ENCODE measurements at regions not wholly inside any gene's neighbourhood (a gene's known extent, or its start where the extent isn't known, plus 50 kb on each side); places are given as distances from the start of the nearest gene placed in this dataset.

GRCh38 chr2:16296038-16296290 is 355.6 kb downstream of the MYCN start:
- H3K4me2 ChIP-seq (ENCODE audit: low read length), result no peak overlapping the region

GRCh38 chr2:16294791-16295190 is 354.4 kb downstream of the MYCN start:
- H3F3A ChIP-seq (ENCODE audit: insufficient read depth, low read length, poor library complexity, severe bottlenecking), result no peaks in the 10 kb centered on the region
- no peaks in the 10 kb centered on the region for H4K20me1 ChIP-seq (ENCODE audit: insufficient read depth)
- no peak overlapping the region for H3K9ac ChIP-seq (ENCODE audit: low read length)
- no peak overlapping the region for H2AFZ ChIP-seq (ENCODE audit: low read depth, low read length)
- H3K27ac ChIP-seq (ENCODE audit: low read length), result no peak overlapping the region
- H3K4me3 ChIP-seq (ENCODE audit: low read length), result no peak overlapping the region
- no peak overlapping the region for H3K4me2 ChIP-seq (ENCODE audit: low read length)
- no peaks in the 10 kb centered on the region for H3K79me2 ChIP-seq (replicated peaks; ENCODE audit: insufficient read depth, low read length)
- no peaks in the 10 kb centered on the region for H3K27me3 ChIP-seq (ENCODE audit: insufficient read depth, low read depth, low read length)
- H3K9me2 ChIP-seq (ENCODE audit: insufficient read depth, low read length), result no peaks in the 10 kb centered on the region
- peaks cover 7% of the 10 kb centered on the region for H3K9me3 ChIP-seq (ENCODE audit: low read length)
- no peaks in the 10 kb centered on the region for H3K36me3 ChIP-seq (ENCODE audit: insufficient read depth, low read length)
- TF ChIP-seq REST (IDR thresholded peaks at IDR 0.05; ENCODE audit: borderline replicate concordance), result no peak
- no peak for TF ChIP-seq POLR2AphosphoS5 (IDR thresholded peaks at IDR 0.05)
- no peak for TF ChIP-seq EZH2 (IDR thresholded peaks at IDR 0.05; ENCODE audit: borderline replicate concordance, insufficient read depth, low read length, poor library complexity, severe bottlenecking)
- TF ChIP-seq RAD21 (conservative IDR thresholded peaks at IDR 0.05), result no peak
- TF ChIP-seq MXI1 (conservative IDR thresholded peaks at IDR 0.05; ENCODE audit: poor library complexity, severe bottlenecking), result no peak
- no peak for TF ChIP-seq SMC3 (conservative IDR thresholded peaks at IDR 0.05; ENCODE audit: poor library complexity)
- no peak for TF ChIP-seq EP300 (conservative IDR thresholded peaks at IDR 0.05; ENCODE audit: poor library complexity, severe bottlenecking)

More at GRCh38 chr2:16296038-16296290, 355.6 kb downstream of the MYCN start:
- no peaks in the 10 kb centered on the region for H3K36me3 ChIP-seq (ENCODE audit: insufficient read depth, low read length)
- no peaks in the 10 kb centered on the region for H3K27me3 ChIP-seq (ENCODE audit: insufficient read depth, low read depth, low read length)
- TF ChIP-seq POLR2AphosphoS5 (IDR thresholded peaks at IDR 0.05) (no peak), REST (IDR thresholded peaks at IDR 0.05; ENCODE audit: borderline replicate concordance) (no peak), RAD21 (conservative IDR thresholded peaks at IDR 0.05) (no peak), CTCF (IDR thresholded peaks at IDR 0.05; ENCODE audit: poor library complexity, severe bottlenecking) (no peak), EP300 (conservative IDR thresholded peaks at IDR 0.05; ENCODE audit: poor library complexity, severe bottlenecking) (no peak), MXI1 (conservative IDR thresholded peaks at IDR 0.05; ENCODE audit: poor library complexity, severe bottlenecking) (no peak), TAF1 (IDR thresholded peaks at IDR 0.05; ENCODE audit: low read depth) (no peak), EZH2 (IDR thresholded peaks at IDR 0.05; ENCODE audit: borderline replicate concordance, insufficient read depth, low read length, poor library complexity, severe bottlenecking) (no peak), SMC3 (conservative IDR thresholded peaks at IDR 0.05; ENCODE audit: poor library complexity) (no peak)
- no peak overlapping the region for H3K9ac ChIP-seq (ENCODE audit: low read length)
- H4K20me1 ChIP-seq (ENCODE audit: insufficient read depth), result no peaks in the 10 kb centered on the region
- peaks cover 7% of the 10 kb centered on the region for H3K9me3 ChIP-seq (ENCODE audit: low read length)
- no peaks in the 10 kb centered on the region for H3K9me2 ChIP-seq (ENCODE audit: insufficient read depth, low read length)
- H3K4me3 ChIP-seq (ENCODE audit: low read length), result no peak overlapping the region
- H3K79me2 ChIP-seq (replicated peaks; ENCODE audit: insufficient read depth, low read length), result no peaks in the 10 kb centered on the region
- no peak overlapping the region for H2AFZ ChIP-seq (ENCODE audit: low read depth, low read length)
- no peaks in the 10 kb centered on the region for H3F3A ChIP-seq (ENCODE audit: insufficient read depth, low read length, poor library complexity, severe bottlenecking)
- no peak overlapping the region for H3K27ac ChIP-seq (ENCODE audit: low read length)
